ENCODE measurements at regions not wholly inside any gene's neighbourhood (a gene's known extent, or its start where the extent isn't known, plus 50 kb on each side); places are given as distances from the start of the nearest gene placed in this dataset.

- TF ChIP-seq CTCF (IDR thresholded peaks at IDR 0.05) (no peak), POLR2AphosphoS5 (IDR thresholded peaks at IDR 0.05) (no peak)
Measured at GRCh38 chr3:23036728-23037127, 166.4 kb upstream of the UBE2E2 start.
